ENCODE measurements at regions not wholly inside any gene's neighbourhood (a gene's known extent, or its start where the extent isn't known, plus 50 kb on each side); places are given as distances from the start of the nearest gene placed in this dataset.
A peak's percentile ranks its signal among the peaks of the same experiment; 100 is the strongest.

GRCh38 chr2:193250389-193250788 is 1055.7 kb upstream of the TMEFF2 start:
- no peak overlapping the region for H3K9ac ChIP-seq (ENCODE audit: low read depth, low read length, poor library complexity, severe bottlenecking)
- H4K20me1 ChIP-seq (ENCODE audit: insufficient read depth, low read length, poor library complexity, severe bottlenecking): no peaks in the 10 kb centered on the region
- H3K9me3 ChIP-seq (ENCODE audit: insufficient read depth, low read depth, low read length): no peaks in the 10 kb centered on the region
- H3K9me2 ChIP-seq (replicated peaks; ENCODE audit: low read depth, low read length): no peaks in the 10 kb centered on the region
- no peak overlapping the region for H3K4me3 ChIP-seq (ENCODE audit: low read length, poor library complexity, severe bottlenecking)
- no peaks in the 10 kb centered on the region for H3F3A ChIP-seq (ENCODE audit: low read depth)
- no peak overlapping the region for H2AFZ ChIP-seq (ENCODE audit: low read length)
- no peaks in the 10 kb centered on the region for H3K36me3 ChIP-seq (ENCODE audit: insufficient read depth, low read length)
- H3K4me1 ChIP-seq (ENCODE audit: insufficient read depth, low read length, poor library complexity, severe bottlenecking): no peaks in the 10 kb centered on the region
- H3K27me3 ChIP-seq (ENCODE audit: insufficient read depth, low read length, poor library complexity, severe bottlenecking): no peaks in the 10 kb centered on the region
- TF ChIP-seq CTCF (conservative IDR thresholded peaks at IDR 0.05; ENCODE audit: low read length): no peak
- TF ChIP-seq EZH2phosphoT487 (IDR thresholded peaks at IDR 0.05; ENCODE audit: borderline replicate concordance): no peak
- no peak overlapping the region for H3K4me2 ChIP-seq (ENCODE audit: low read depth, low read length, poor library complexity, severe bottlenecking)
- no peaks in the 10 kb centered on the region for H3K79me2 ChIP-seq (ENCODE audit: insufficient read depth, low read length)

- Histone ChIP-seq H3K4me3 (ENCODE audit: low read length, poor library complexity, severe bottlenecking) (peak overlapping the region; percentile 42), H3K36me3 (ENCODE audit: insufficient read depth, low read length) (no peaks in the 10 kb centered on the region), H3K4me1 (ENCODE audit: insufficient read depth, low read length, poor library complexity, severe bottlenecking) (no peaks in the 10 kb centered on the region), H3K9me2 (replicated peaks; ENCODE audit: low read depth, low read length) (no peaks in the 10 kb centered on the region), H3F3A (ENCODE audit: low read depth) (no peaks in the 10 kb centered on the region), H3K27me3 (ENCODE audit: insufficient read depth, low read length, poor library complexity, severe bottlenecking) (no peaks in the 10 kb centered on the region), H4K20me1 (ENCODE audit: insufficient read depth, low read length, poor library complexity, severe bottlenecking) (no peaks in the 10 kb centered on the region), H3K4me2 (ENCODE audit: low read depth, low read length, poor library complexity, severe bottlenecking) (peak overlapping the region; percentile 48), H3K9me3 (ENCODE audit: insufficient read depth, low read depth, low read length) (no peaks in the 10 kb centered on the region), H3K9ac (ENCODE audit: low read depth, low read length, poor library complexity, severe bottlenecking) (no peak overlapping the region), H3K79me2 (ENCODE audit: insufficient read depth, low read length) (no peaks in the 10 kb centered on the region), H2AFZ (ENCODE audit: low read length) (peak overlapping the region; percentile 85)
- no peak for TF ChIP-seq EZH2phosphoT487 (IDR thresholded peaks at IDR 0.05; ENCODE audit: borderline replicate concordance)
- TF ChIP-seq CTCF (conservative IDR thresholded peaks at IDR 0.05; ENCODE audit: low read length): peak; percentile 73
Measured at GRCh38 chr2:193240752-193241151, 1046.0 kb upstream of the TMEFF2 start.

GRCh38 chr2:193231634-193232033 is 1036.9 kb upstream of the TMEFF2 start:
- peaks cover 6% of the 10 kb centered on the region for H3K4me1 ChIP-seq (ENCODE audit: insufficient read depth, low read length, poor library complexity, severe bottlenecking)
- TF ChIP-seq EZH2phosphoT487 (IDR thresholded peaks at IDR 0.05; ENCODE audit: borderline replicate concordance): no peak
- no peaks in the 10 kb centered on the region for H3F3A ChIP-seq (ENCODE audit: low read depth)
- H3K4me3 ChIP-seq (ENCODE audit: low read length, poor library complexity, severe bottlenecking): no peak overlapping the region
- no peaks in the 10 kb centered on the region for H3K27me3 ChIP-seq (ENCODE audit: insufficient read depth, low read length, poor library complexity, severe bottlenecking)
- no peaks in the 10 kb centered on the region for H3K9me3 ChIP-seq (ENCODE audit: insufficient read depth, low read depth, low read length)
- H2AFZ ChIP-seq (ENCODE audit: low read length): no peak overlapping the region
- H3K79me2 ChIP-seq (ENCODE audit: insufficient read depth, low read length): no peaks in the 10 kb centered on the region
- no peaks in the 10 kb centered on the region for H4K20me1 ChIP-seq (ENCODE audit: insufficient read depth, low read length, poor library complexity, severe bottlenecking)
- no peak overlapping the region for H3K9ac ChIP-seq (ENCODE audit: low read depth, low read length, poor library complexity, severe bottlenecking)
- no peaks in the 10 kb centered on the region for H3K9me2 ChIP-seq (replicated peaks; ENCODE audit: low read depth, low read length)
- peak overlapping the region; percentile 14 for H3K4me2 ChIP-seq (ENCODE audit: low read depth, low read length, poor library complexity, severe bottlenecking)
- H3K36me3 ChIP-seq (ENCODE audit: insufficient read depth, low read length): no peaks in the 10 kb centered on the region

GRCh38 chr2:193228276-193228675 is 1033.5 kb upstream of the TMEFF2 start:
- H3K79me2 ChIP-seq (ENCODE audit: insufficient read depth, low read length): no peaks in the 10 kb centered on the region
- H3K9ac ChIP-seq (ENCODE audit: low read depth, low read length, poor library complexity, severe bottlenecking): no peak overlapping the region
- no peak overlapping the region for H2AFZ ChIP-seq (ENCODE audit: low read length)
- H3K4me3 ChIP-seq (ENCODE audit: low read length, poor library complexity, severe bottlenecking): no peak overlapping the region
- H3K4me1 ChIP-seq (ENCODE audit: insufficient read depth, low read length, poor library complexity, severe bottlenecking): peaks cover 6% of the 10 kb centered on the region
- H3K4me2 ChIP-seq (ENCODE audit: low read depth, low read length, poor library complexity, severe bottlenecking): no peak overlapping the region
- H3F3A ChIP-seq (ENCODE audit: low read depth): no peaks in the 10 kb centered on the region
- no peaks in the 10 kb centered on the region for H3K27me3 ChIP-seq (ENCODE audit: insufficient read depth, low read length, poor library complexity, severe bottlenecking)
- H3K9me3 ChIP-seq (ENCODE audit: insufficient read depth, low read depth, low read length): no peaks in the 10 kb centered on the region
- TF ChIP-seq EZH2phosphoT487 (IDR thresholded peaks at IDR 0.05; ENCODE audit: borderline replicate concordance) (no peak), CTCF (conservative IDR thresholded peaks at IDR 0.05; ENCODE audit: low read length) (no peak)
- no peaks in the 10 kb centered on the region for H3K9me2 ChIP-seq (replicated peaks; ENCODE audit: low read depth, low read length)
- no peaks in the 10 kb centered on the region for H4K20me1 ChIP-seq (ENCODE audit: insufficient read depth, low read length, poor library complexity, severe bottlenecking)
- H3K36me3 ChIP-seq (ENCODE audit: insufficient read depth, low read length): no peaks in the 10 kb centered on the region
